Erythroblast (primary cell): ENCODE measurements at regions not wholly inside any gene's neighbourhood (a gene's known extent, or its start where the extent isn't known, plus 50 kb on each side); places are given as distances from the start of the nearest gene placed in this dataset.

Source experiments
- DNase-seq, 2 experiments: peaks; one replicate each; lab custom pipeline; 2025; lab: John Stamatoyannopoulos, UW
- GATA1 ChIP-seq: IDR thresholded peaks from 2 replicates; pipeline ENCODE4 v1.6.1; 2011; ENCODE audit warnings: low read depth, mild to moderate bottlenecking, control low read depth, low read length, moderate library complexity
- POLR2A ChIP-seq: IDR thresholded peaks from 2 replicates; pipeline ENCODE4 v1.6.1; 2011; ENCODE audit warnings: mild to moderate bottlenecking, low read length

DNA sequence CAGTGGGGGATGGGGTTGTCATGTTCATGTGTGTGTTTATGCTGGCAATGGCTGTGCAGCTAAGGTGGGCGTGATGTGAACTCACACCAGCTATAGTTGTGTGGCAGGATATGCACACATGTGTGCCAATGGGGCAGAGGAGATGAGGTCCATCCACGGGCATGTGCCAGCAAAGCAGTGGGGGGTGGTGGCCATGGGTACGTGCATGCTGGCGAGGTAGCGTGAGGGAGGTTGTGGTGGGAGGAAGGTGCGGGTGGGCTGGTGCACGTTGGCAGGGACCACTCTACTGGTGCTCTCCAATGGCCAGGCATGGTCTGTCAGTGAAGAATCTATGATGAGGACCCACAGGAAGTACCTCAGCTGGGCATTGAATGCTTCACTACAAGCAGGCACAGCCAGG is 567.5 kb upstream of the SORCS1 start:
- DNase-seq, result no peak
- no peak for TF ChIP-seq POLR2A
- TF ChIP-seq GATA1, result no peak

GRCh38 chr10:107728807-107729206 is 564.3 kb upstream of the SORCS1 start:
- TF ChIP-seq POLR2A (no peak), GATA1 (no peak)
- DNase-seq, result no peak

- TF ChIP-seq GATA1 (no peak), POLR2A (no peak)
- no peak for DNase-seq
Observed at GRCh38 chr10:107727767-107728317, 563.3 kb upstream of the SORCS1 start.

- DNase-seq, result no peak
- TF ChIP-seq GATA1 (no peak), POLR2A (no peak)
Observed at GRCh38 chr10:107718864-107719263, 554.4 kb upstream of the SORCS1 start.

DNA sequence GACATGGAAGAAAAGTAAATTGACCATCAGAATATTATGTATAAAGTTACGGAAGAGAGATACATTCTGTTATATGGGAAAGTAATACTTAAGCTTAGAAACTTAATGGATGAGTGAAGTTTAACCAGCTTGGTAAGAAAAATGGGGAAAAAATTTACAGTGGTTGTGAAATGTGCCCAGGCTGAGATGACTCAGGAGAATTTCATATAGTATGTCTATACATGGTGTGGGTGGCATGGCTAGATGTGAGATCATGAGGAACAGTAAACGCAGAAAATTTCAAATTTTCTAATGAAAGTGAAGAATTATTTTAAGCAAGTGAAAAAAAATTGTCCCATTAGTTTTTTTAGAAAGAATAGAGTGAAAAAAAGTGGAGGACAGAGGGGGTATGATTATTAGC is 552.5 kb upstream of the SORCS1 start:
- DNase-seq, result no peak
- no peak for TF ChIP-seq GATA1
- TF ChIP-seq POLR2A, result no peak

GRCh38 chr10:107715565-107715964 is 551.1 kb upstream of the SORCS1 start:
- DNase-seq, result no peak

GRCh38 chr10:107708981-107709380 is 544.5 kb upstream of the SORCS1 start:
- TF ChIP-seq POLR2A (no peak), GATA1 (no peak)
- no peak for DNase-seq

More at GRCh38 chr10:107715565-107715964, 551.1 kb upstream of the SORCS1 start:
- no peak for TF ChIP-seq GATA1
- TF ChIP-seq POLR2A, result no peak

DNA sequence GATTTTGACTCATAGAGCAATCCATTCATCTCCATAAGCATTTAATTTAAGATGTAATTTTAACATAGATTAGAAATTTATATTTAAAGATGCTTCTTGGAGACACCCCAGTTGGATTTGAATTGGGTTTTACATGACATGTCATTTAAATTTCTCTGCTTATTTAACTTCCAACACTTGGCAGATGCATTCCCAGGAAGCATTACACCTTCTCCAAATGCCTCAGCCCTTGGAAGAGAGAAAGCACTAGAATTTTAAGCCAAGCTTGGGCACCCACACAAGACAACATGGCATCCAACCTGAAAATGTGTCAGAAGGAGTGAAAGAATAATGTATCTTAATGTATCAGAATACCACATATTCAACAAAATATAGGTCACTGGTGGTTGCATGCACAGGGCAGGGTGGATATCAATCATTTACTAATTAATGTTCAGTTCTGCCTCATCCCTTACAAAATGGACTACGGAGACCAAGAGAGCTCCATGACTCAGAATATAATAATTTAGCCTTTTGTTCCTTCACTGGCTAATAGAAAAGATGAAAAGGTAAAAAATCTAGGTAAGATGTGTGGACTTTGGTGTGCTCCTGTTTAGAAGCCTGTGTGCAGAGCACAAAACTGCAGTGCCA is 541.7 kb upstream of the SORCS1 start:
- DNase-seq, result no peak
- TF ChIP-seq GATA1 (no peak), POLR2A (no peak)

DNA sequence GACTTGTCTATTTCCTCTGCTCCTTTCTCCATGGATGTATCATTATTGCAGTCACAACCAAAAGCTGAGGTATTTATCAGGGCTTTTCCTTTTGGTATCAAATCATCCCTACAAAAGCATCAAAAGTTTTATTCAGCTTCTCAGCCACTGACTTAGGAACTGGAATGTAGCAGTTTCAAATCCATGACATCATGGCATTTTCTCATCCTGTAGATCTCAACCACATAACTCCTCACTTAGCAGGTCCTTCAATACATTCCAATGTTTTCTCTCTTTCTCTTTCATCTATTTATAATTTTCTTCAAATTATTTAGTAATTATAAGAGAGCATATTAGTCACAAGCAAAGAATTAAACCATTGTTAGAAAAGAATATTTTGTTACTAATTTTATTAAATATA is 537.4 kb upstream of the SORCS1 start:
- TF ChIP-seq GATA1 (no peak), POLR2A (no peak)
- DNase-seq, result no peak

DNA sequence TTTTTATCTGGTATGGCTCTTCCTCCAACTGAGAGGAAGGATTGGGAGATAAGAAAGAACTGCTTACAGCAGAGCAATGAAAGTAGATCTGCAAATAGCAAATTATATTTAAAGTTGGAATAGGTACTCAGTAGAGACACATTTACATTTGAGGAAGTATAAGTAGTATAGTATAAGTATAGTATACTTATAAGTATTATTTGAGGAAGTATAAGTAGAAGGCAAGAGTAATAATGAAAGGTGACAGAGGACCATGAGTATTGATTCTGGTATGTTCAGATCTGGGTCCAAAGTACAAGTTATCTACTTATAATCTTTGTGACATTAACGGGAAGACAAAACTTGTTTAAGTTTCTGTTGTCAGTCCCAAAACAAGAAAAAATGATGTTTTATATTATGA is 527.6 kb upstream of the SORCS1 start:
- DNase-seq, result no peak
- TF ChIP-seq GATA1, result no peak
- TF ChIP-seq POLR2A, result no peak

GRCh38 chr10:107689323-107689722 is 524.8 kb upstream of the SORCS1 start:
- TF ChIP-seq POLR2A (no peak), GATA1 (no peak)
- DNase-seq, result no peak

GRCh38 chr10:107687701-107688100 is 523.2 kb upstream of the SORCS1 start:
- no peak for DNase-seq
- TF ChIP-seq POLR2A (no peak), GATA1 (no peak)

GRCh38 chr10:107686095-107686494 is 521.6 kb upstream of the SORCS1 start:
- TF ChIP-seq POLR2A (no peak), GATA1 (no peak)
- DNase-seq, result no peak

- no peak for TF ChIP-seq POLR2A
- DNase-seq, result no peak
Observed at GRCh38 chr10:107671960-107672359, 507.5 kb upstream of the SORCS1 start.

- no peak for DNase-seq
- TF ChIP-seq POLR2A (no peak), GATA1 (no peak)
Observed at GRCh38 chr10:107666214-107666613, 501.7 kb upstream of the SORCS1 start.
